Limb (tissue), 2 donors: ENCODE measurements at regions not wholly inside any gene's neighbourhood (a gene's known extent, or its start where the extent isn't known, plus 50 kb on each side); places are given as distances from the start of the nearest gene placed in this dataset.

Experiments
- DNase-seq, 2 donors: peaks; one replicate each; pipeline ENCODE4 v3.0.0-alpha.2; 2016; ENCODE audit errors: extremely low spot score in 2 of 2

DNA sequence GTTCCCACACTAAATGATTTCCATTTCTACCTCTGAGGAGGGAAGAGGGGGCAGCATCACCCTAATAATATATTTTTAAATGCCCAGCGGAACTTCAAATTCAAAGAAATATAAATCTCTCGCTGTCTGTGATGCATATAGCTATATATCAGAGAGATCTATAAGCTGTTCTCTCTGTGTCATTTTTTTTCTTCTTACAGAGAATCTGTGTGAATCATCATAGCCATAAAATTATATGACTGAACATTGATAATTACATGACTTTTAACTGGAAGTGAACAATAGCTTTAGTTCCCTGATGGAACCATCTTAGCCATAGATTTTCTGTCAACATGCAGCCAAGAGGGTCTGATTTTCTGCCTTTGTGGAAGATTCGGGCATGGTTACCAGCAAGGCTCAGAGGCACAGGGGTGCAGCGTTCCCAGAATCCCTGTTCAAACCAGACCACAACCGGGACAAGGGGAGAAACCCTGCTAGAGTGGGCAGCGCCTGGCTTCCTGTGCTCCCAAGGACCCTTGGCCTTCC, 93.7 kb upstream of the OSMR start:
- DNase-seq: no peak

- no peak for DNase-seq
These were observed 93.2 kb upstream of the OSMR start for GRCh38 chr5:38752622-38753021.

DNA sequence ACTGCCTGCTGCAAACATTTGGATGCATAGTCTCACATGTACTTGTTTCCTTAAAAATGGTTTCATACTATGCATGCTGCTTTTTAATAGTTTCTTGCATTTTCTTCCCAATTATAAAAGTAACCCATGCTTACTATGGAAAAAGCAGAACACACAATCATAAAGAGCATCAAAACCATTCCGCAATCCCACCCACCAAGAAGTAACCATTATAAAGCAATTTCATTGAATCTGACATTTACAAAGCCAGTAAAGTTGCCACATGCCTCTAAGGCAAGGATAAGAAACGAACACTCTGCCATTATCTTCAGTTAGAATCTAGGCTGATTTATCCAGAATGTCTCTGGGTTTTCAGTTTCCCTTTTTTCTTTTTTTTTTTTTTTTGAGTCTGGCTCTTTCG, 92.7 kb upstream of the OSMR start:
- DNase-seq: no peak

DNA sequence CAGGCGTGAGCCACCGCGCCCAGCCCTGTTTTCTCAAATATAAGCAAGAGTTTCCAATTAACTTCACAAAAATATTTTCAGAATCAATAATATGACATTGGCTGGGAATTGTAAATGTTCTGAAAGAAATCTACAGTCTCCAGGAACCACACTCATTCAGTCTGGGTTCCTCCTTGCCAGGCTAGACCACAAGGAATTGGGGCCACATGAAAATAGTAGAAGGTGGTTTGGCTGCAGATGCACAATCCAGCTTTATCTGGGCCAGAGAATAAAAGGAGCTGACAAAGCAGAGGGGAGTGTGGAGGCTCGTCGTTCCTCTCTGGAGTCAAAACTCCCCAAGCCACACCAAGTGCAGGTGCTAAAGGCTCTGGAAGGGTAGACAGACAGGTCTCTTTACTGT, 92.0 kb upstream of the OSMR start:
- DNase-seq: no peak

- no peak for DNase-seq
These were observed 90.6 kb upstream of the OSMR start for GRCh38 chr5:38755181-38755580.

DNA sequence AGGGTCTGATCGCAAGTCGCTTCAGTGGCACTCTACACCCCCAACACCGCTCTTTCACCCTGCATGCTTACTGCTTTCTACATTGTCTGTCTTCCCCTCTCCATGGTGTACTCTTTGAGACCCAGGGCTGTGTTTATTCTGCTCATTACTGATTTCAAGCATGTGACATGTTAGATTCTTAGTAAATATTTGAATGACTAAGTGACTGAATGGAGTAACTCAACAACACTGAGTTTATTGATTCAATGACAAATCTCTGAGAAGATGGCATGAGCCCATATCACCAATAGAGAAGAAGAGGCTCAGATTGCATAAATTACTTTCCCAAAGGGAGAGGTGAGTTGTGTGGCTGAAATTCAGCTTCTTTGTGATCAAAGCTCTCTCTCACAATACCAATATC, 89.7 kb upstream of the OSMR start:
- DNase-seq: no peak

- DNase-seq: no peak
These were observed 88.2 kb upstream of the OSMR start for GRCh38 chr5:38757451-38758245.

- peak; percentile 66 to 81 for DNase-seq
These were observed 86.8 kb upstream of the OSMR start for GRCh38 chr5:38758774-38759600.

DNA sequence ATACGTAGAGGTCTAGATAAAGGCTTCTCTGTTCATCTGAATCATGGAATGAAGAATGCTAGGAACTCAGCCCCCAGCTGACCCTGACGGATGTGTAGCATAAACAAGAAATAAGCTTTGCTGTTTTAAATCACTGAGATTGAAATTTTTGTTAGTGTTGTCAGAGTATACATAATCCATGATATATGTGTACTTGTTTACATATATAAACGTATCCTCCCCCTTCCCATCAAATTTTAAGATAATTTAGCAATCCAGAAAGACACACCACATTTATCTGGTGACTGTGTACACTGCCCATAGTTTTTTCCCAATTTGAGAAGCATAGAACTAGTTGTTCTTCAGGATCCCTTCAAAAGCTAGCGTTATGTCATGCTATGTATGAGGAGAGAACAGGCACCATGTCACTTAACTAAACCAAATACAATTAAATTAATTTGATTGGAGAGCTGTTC, 80.8 kb upstream of the OSMR start:
- no peak for DNase-seq

DNA sequence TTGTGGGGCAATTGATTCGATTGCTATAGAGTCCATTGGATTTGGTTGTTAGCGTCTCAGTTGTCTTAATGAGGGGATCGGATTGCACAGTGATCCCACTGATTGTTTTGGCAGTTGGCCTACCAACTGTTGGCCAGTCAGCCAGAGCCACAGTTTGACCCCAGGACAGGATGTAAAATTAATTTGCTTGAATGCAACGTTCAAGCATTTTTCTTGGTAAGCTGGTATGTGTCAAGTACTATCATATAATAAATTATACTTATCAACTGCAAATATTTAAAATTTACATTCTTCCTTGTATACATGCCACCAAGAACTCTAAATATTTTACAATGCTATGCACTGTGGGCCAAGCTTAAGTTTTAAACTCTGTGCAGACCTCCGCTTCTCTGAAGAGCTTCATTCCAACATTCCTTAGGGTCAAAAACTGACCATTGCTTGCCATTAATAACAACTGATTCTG, 80.4 kb upstream of the OSMR start:
- DNase-seq: no peak

DNA sequence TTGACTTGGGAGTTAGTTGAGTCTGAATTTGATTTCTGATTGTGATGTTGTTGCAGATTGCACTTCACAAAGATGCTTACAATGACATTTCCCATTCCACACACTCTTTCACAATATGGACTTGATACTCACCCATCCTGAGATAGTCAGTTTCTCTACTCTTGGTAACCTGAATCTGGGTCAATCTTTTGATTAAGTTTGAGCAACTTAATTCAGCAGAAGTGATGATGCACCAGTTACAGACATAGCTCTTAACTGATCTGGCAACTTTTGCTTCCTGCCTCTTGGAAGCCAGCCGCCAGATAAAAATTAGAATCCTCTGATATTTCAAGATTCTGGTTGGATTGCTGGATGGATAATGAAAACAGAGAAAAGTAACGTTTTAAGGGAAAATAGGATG, 79.7 kb upstream of the OSMR start:
- no peak for DNase-seq

DNA sequence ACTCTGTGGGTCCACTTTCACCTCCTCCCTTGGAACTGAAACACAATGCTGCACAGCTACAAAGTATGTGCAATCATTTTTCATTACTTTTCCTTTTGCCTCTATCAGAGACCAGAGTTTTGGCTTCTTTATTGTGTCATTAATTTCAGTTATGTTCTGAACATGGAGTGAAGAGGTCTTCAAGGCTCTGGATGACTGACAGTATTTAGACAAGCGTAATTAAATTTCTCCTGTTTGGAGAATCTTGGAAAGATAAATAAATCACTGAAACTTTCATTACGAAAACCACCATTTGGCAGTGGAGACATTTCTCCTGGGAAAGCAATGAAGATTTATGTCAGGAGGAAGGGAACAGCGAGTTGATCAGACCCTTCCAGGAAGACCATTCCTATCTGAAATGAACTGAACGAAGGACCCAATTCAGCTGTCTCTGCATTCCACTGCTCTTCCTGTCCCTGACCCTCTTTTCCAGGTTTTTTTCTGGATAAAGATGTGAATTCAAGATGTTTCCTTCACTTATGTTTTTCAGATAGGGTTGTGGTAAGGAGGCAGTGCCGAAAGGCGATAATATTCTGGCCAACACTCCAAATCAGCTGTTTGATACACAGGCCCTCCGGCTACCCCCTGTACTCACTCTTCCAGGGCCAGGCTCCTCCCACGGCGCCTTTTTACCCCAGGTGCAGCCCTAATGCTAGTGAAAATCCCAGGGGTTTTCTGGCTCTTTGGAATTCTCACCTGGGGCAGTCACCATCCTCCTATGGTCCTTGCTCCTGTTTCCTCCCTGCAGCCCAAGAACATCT, 77.2 kb upstream of the OSMR start:
- DNase-seq: peak in 1 of 2 donors; percentile 36

DNA sequence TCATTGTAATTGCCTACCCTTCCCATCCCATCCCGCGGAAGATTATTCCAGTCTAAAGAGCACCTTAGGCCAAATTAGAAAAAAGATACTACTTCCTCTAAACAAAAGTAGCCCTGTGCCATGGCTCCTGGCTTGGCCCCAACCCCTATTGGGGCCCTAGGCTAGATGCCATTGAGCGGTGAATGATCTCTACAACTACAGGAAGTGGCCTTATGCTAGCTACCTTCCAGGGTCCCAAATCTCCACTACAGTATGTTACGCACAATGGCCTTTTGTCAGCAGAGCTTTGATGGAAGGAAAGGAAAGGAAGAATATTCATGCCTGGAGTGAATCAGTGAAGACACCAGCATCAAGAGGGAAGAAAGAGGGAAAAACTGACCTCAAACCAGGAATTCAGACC, 73.3 kb upstream of the OSMR start:
- no peak for DNase-seq

GRCh38 chr5:38775218-38775840, 70.5 kb upstream of the OSMR start:
- no peak for DNase-seq

DNA sequence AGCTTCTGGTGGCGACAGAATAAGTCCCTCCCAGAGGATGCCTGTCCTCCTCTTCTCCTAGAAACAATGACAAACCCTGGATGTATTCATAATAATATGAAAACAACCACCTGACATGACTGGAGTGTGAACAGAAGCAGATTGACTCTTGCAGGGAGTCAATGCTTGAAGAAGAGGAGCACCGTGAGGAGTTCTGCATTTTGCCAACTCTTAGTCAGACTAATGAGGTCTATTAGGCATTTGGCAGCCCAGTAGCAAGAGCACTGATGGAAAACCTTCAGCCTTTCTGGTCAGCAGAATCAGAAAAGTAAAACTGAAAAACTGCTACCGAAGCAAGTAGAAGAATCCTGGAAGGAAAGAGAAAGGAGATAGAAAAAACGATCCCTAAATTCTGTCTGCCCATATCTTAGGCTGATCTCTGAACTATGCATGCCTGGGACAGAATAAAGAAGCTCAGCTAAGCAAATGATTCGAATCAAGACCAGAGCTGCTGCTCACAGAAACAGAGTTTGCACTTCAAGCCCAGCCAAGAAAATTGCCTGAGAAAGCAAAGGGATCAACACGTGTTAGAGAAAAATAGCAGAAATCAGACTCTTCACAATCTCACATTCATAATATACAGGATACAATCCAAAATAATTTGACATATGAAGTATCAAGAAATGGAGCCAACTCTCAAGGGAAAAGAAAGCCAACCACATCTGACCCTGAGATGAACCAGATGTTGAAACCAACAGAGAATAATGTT, 69.5 kb upstream of the OSMR start:
- DNase-seq: peak in 1 of 2 donors; percentile 36

GRCh38 chr5:38777111-38777510, 68.7 kb upstream of the OSMR start:
- no peak for DNase-seq

- DNase-seq: no peak
These were observed 65.5 kb upstream of the OSMR start for GRCh38 chr5:38780316-38780715.

DNA sequence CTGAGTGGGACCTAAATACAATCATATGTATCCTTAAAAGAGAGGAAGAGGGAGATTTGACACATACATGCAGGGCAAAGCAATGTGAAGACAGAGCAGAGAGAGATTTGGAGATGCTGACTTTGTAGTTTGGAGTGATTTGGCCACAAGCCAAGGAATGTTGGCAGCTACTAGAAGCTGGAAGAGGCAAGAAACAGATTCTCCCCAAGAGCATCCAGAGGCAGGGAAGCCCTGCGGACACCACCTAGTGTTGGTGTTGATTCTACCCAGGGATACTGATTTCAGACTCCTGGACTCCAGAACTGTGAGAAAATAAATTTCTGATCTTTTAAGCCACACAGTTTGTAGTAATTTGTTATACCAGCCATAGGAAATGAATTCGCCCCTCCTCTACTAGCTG, 64.9 kb upstream of the OSMR start:
- peak; percentile 62 to 73 for DNase-seq

- DNase-seq: no peak
These were observed 63.5 kb upstream of the OSMR start for GRCh38 chr5:38782180-38782835.
